HEK293 (cell line): ENCODE measurements at regions not wholly inside any gene's neighbourhood (a gene's known extent, or its start where the extent isn't known, plus 50 kb on each side); places are given as distances from the start of the nearest gene placed in this dataset.

Source experiments
- BCL11A ChIP-seq: fragments of 450-650 bp; formaldehyde crosslinking; IDR thresholded peaks from 2 replicates; pipeline ENCODE4 v1.5.1; 2016; ENCODE audit warnings: low read depth, missing biosample characterization, missing genetic modification characterization
- CTCF ChIP-seq: fragments of 450-650 bp; formaldehyde crosslinking; IDR thresholded peaks from 2 replicates; pipeline ENCODE4 v1.5.1; 2016; ENCODE audit warnings: missing biosample characterization, missing genetic modification characterization
- HOXA7 ChIP-seq: sonication (generic); formaldehyde crosslinking; IDR thresholded peaks from 2 replicates; pipeline ENCODE4 v1.8.1; 2022; ENCODE audit warnings: missing genetic modification reagents, borderline replicate concordance
- YY1 ChIP-seq: fragments of 450-650 bp; formaldehyde crosslinking; IDR thresholded peaks from 2 replicates; pipeline ENCODE4 v1.5.1; 2018; ENCODE audit warnings: missing biosample characterization, missing genetic modification characterization
- ZBTB20 ChIP-seq: fragments of 450-650 bp; formaldehyde crosslinking; IDR thresholded peaks from 2 replicates; pipeline ENCODE4 v1.5.1; 2016; ENCODE audit warnings: missing biosample characterization, missing genetic modification characterization
- ZBTB7A ChIP-seq: fragments of 450-650 bp; formaldehyde crosslinking; IDR thresholded peaks from 2 replicates; pipeline ENCODE4 v1.5.1; 2016; ENCODE audit warnings: low read depth, missing biosample characterization, missing genetic modification characterization
- ZBTB8A ChIP-seq: fragments of 450-650 bp; formaldehyde crosslinking; IDR thresholded peaks from 2 replicates; pipeline ENCODE4 v1.5.1; 2016; ENCODE audit warnings: missing biosample characterization, missing genetic modification characterization
- ZEB2 ChIP-seq: fragments of 450-650 bp; formaldehyde crosslinking; IDR thresholded peaks from 2 replicates; pipeline ENCODE4 v1.5.1; 2016; ENCODE audit warnings: missing biosample characterization, missing genetic modification characterization
- ZNF24 ChIP-seq: fragments of 450-650 bp; formaldehyde crosslinking; IDR thresholded peaks from 2 replicates; pipeline ENCODE4 v1.5.1; 2016; ENCODE audit warnings: missing biosample characterization, missing genetic modification characterization
- ZNF488 ChIP-seq: fragments of 450-650 bp; formaldehyde crosslinking; IDR thresholded peaks from 2 replicates; pipeline ENCODE4 v1.5.1; 2016; ENCODE audit warnings: missing biosample characterization, missing genetic modification characterization
- ZNF521 ChIP-seq: fragments of 450-650 bp; formaldehyde crosslinking; IDR thresholded peaks from 2 replicates; pipeline ENCODE4 v1.5.1; 2017; ENCODE audit warnings: missing biosample characterization, mild to moderate bottlenecking, missing genetic modification characterization
- ZNF600 ChIP-seq: fragments of 450-650 bp; formaldehyde crosslinking; IDR thresholded peaks from 2 replicates; pipeline ENCODE4 v1.5.1; 2016; ENCODE audit warnings: missing biosample characterization, missing genetic modification characterization

- no peak for TF ChIP-seq HOXA7 (CRISPR knock-in tag)
- TF ChIP-seq CTCF (tag by site-specific recombination), result no peak
- no peak for TF ChIP-seq YY1
- TF ChIP-seq ZNF24, result no peak
- TF ChIP-seq ZNF521 (tag by site-specific recombination), result no peak
- no peak for TF ChIP-seq ZBTB20 (tag by site-specific recombination)
- no peak for TF ChIP-seq ZEB2
- no peak for TF ChIP-seq ZBTB8A
- TF ChIP-seq ZBTB7A (tag by site-specific recombination), result no peak
- no peak for TF ChIP-seq ZNF600 (tag by site-specific recombination)
- TF ChIP-seq BCL11A, result no peak
- TF ChIP-seq ZNF488 (tag by site-specific recombination), result no peak
Observed at GRCh38 chr6:45717715-45718114, 297.9 kb downstream of the CLIC5 start.
